ENCODE measurements at regions not wholly inside any gene's neighbourhood (a gene's known extent, or its start where the extent isn't known, plus 50 kb on each side); places are given as distances from the start of the nearest gene placed in this dataset.
A peak's percentile ranks its signal among the peaks of the same experiment; 100 is the strongest.

DNA sequence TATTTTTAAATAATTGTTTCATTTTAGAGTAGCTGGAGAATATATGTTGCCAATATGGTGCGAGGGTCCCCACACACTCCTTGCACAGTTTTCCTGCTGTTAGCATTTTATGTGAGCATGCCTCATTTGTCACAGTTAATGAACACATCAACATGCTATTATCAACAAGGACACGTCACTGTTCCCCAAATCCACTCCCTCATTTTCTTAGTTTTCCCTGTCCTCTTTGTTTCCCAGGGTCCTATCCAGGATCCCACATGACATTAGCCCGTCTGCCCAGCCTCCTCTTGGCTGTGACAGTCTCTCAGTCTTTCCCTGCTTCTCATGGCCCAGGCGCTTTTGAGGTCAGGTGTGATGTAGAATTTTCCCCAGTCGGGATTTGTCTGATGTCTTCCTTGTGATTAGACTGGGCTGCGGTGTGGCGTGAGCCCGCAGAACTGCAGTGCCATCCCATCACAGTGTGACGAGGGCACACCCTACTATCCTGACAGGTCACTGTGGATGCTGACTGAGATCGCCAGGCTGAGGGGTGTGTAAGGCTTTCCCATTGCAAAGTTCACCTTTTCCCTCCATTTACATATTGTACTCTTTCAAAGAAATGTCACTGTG lies 450.6 kb upstream of the B3GAT1 start:
- H3K27me3 ChIP-seq, result no peaks in the 10 kb centered on the region
- H3K4me3 ChIP-seq, result no peak overlapping the region
- Mint-ChIP-seq H3K27me3 (ENCODE audit: insufficient read depth, low read depth) (peaks cover 7% of the 10 kb centered on the region), H3K4me1 (peaks cover 24% of the 10 kb centered on the region), H3K36me3 (peaks cover 1% of the 10 kb centered on the region), H3K9me3 (peaks cover 3% of the 10 kb centered on the region), H3K27ac (no peak overlapping the region), H3K4me3 (no peak overlapping the region)
- TF ChIP-seq EZH2phosphoT487 (IDR thresholded peaks at IDR 0.05), result no peak
- TF ChIP-seq, protein P1, sequence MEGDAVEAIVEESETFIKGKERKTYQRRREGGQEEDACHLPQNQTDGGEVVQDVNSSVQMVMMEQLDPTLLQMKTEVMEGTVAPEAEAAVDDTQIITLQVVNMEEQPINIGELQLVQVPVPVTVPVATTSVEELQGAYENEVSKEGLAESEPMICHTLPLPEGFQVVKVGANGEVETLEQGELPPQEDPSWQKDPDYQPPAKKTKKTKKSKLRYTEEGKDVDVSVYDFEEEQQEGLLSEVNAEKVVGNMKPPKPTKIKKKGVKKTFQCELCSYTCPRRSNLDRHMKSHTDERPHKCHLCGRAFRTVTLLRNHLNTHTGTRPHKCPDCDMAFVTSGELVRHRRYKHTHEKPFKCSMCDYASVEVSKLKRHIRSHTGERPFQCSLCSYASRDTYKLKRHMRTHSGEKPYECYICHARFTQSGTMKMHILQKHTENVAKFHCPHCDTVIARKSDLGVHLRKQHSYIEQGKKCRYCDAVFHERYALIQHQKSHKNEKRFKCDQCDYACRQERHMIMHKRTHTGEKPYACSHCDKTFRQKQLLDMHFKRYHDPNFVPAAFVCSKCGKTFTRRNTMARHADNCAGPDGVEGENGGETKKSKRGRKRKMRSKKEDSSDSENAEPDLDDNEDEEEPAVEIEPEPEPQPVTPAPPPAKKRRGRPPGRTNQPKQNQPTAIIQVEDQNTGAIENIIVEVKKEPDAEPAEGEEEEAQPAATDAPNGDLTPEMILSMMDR (IDR thresholded peaks at IDR 0.05), result no peak
- no peak for TF ChIP-seq EZH2 (IDR thresholded peaks at IDR 0.05)
- no peaks in the 10 kb centered on the region for H3F3A ChIP-seq (ENCODE audit: low read depth)
- no peaks in the 10 kb centered on the region for H3K79me2 ChIP-seq (ENCODE audit: low read depth)
- no peaks in the 10 kb centered on the region for H3K9me3 ChIP-seq (ENCODE audit: low read depth)
- DNase-seq (ENCODE audit: low spot score), result no peak
- no peaks in the 10 kb centered on the region for H3K4me1 ChIP-seq
- no peak overlapping the region for H3K27ac ChIP-seq
- no peak overlapping the region for H3K9ac ChIP-seq
- no peak overlapping the region for H3K4me2 ChIP-seq
- no peaks in the 10 kb centered on the region for H3K36me3 ChIP-seq
- no peaks in the 10 kb centered on the region for H4K20me1 ChIP-seq (ENCODE audit: low read depth)
- no peak overlapping the region for H2AFZ ChIP-seq (replicated peaks)

GRCh38 chr11:134862105-134862502 lies 450.1 kb upstream of the B3GAT1 start:
- Mint-ChIP-seq H3K4me1 (peaks cover 24% of the 10 kb centered on the region), H3K36me3 (peaks cover 1% of the 10 kb centered on the region), H3K27me3 (ENCODE audit: insufficient read depth, low read depth) (peaks cover 7% of the 10 kb centered on the region), H3K9me3 (peaks cover 3% of the 10 kb centered on the region), H3K27ac (no peak overlapping the region), H3K4me3 (no peak overlapping the region)
- no peaks in the 10 kb centered on the region for H3K36me3 ChIP-seq
- TF ChIP-seq EZH2phosphoT487 (IDR thresholded peaks at IDR 0.05), result no peak
- no peak for TF ChIP-seq EZH2 (IDR thresholded peaks at IDR 0.05)
- TF ChIP-seq, protein P1 (IDR thresholded peaks at IDR 0.05), result no peak
- no peaks in the 10 kb centered on the region for H3K9me3 ChIP-seq (ENCODE audit: low read depth)
- DNase-seq (ENCODE audit: low spot score), result no peak
- H4K20me1 ChIP-seq (ENCODE audit: low read depth), result no peaks in the 10 kb centered on the region
- no peak overlapping the region for H3K9ac ChIP-seq
- H3K4me3 ChIP-seq, result no peak overlapping the region
- no peaks in the 10 kb centered on the region for H3F3A ChIP-seq (ENCODE audit: low read depth)
- no peaks in the 10 kb centered on the region for H3K79me2 ChIP-seq (ENCODE audit: low read depth)
- H3K27me3 ChIP-seq, result no peaks in the 10 kb centered on the region
- no peaks in the 10 kb centered on the region for H3K4me1 ChIP-seq
- no peak overlapping the region for H2AFZ ChIP-seq (replicated peaks)
- no peak overlapping the region for H3K4me2 ChIP-seq
- H3K27ac ChIP-seq, result no peak overlapping the region

DNA sequence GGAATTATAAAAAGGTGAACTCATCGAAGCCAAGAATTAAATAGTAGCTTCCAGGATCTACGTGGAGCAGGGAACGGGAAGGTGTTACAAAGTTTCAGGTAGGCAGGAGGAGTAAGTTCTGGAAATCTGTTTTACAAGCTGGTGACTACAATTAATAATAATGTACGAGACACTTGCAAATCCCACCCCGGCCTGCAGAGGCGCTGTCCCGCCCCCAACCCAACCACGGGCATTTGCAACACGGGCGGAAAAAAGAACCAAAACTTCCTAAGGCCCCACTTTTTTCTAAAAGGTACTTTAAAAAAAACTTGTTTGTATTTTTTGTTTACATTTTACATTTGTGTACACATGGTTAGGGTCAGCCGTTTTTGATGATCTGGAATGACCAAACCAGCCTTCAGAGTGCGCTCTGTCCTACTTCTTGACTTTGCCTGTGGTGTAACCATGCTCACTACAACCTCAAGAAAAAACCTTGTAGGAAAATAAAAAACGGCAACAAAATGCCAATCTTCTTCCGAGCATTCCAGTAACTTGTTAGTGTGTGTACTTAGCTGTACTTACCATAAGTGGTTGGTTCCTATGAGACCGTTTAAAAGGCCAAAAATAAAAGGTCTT lies 449.6 kb upstream of the B3GAT1 start:
- H4K20me1 ChIP-seq (ENCODE audit: low read depth), result no peaks in the 10 kb centered on the region
- peaks cover 7% of the 10 kb centered on the region for H3K27me3 Mint-ChIP-seq (ENCODE audit: insufficient read depth, low read depth)
- H3K27me3 ChIP-seq, result no peaks in the 10 kb centered on the region
- no peaks in the 10 kb centered on the region for H3F3A ChIP-seq (ENCODE audit: low read depth)
- H3K4me3 Mint-ChIP-seq, result no peak overlapping the region
- H3K79me2 ChIP-seq (ENCODE audit: low read depth), result no peaks in the 10 kb centered on the region
- H3K36me3 ChIP-seq, result no peaks in the 10 kb centered on the region
- H3K4me1 Mint-ChIP-seq, result peaks cover 22% of the 10 kb centered on the region
- no peak for TF ChIP-seq EZH2 (IDR thresholded peaks at IDR 0.05)
- TF ChIP-seq, protein P1 (IDR thresholded peaks at IDR 0.05), result peak; percentile 40
- no peaks in the 10 kb centered on the region for H3K9me3 ChIP-seq (ENCODE audit: low read depth)
- H3K9ac ChIP-seq, result no peak overlapping the region
- no peak overlapping the region for H3K4me3 ChIP-seq
- no peak overlapping the region for H2AFZ ChIP-seq (replicated peaks)
- DNase-seq (ENCODE audit: low spot score), result no peak
- peaks cover 1% of the 10 kb centered on the region for H3K36me3 Mint-ChIP-seq
- H3K4me1 ChIP-seq, result no peaks in the 10 kb centered on the region
- peak overlapping the region; percentile 74 for H3K27ac Mint-ChIP-seq
- no peak overlapping the region for H3K4me2 ChIP-seq
- H3K9me3 Mint-ChIP-seq, result peaks cover 3% of the 10 kb centered on the region
- no peak overlapping the region for H3K27ac ChIP-seq
